ENCODE measurements at regions not wholly inside any gene's neighbourhood (a gene's known extent, or its start where the extent isn't known, plus 50 kb on each side); places are given as distances from the start of the nearest gene placed in this dataset.
A peak's percentile ranks its signal among the peaks of the same experiment; 100 is the strongest.
"Not testable (repeated sequence)": the region's sequence is repeated elsewhere in the genome, so short reads cannot be mapped to it uniquely, and the experiment has no call there.

GRCh38 chr10:64430690-64431323, 909.6 kb downstream of the REEP3 start:
- DNase-seq (ENCODE audit: low read depth): no peak

DNA sequence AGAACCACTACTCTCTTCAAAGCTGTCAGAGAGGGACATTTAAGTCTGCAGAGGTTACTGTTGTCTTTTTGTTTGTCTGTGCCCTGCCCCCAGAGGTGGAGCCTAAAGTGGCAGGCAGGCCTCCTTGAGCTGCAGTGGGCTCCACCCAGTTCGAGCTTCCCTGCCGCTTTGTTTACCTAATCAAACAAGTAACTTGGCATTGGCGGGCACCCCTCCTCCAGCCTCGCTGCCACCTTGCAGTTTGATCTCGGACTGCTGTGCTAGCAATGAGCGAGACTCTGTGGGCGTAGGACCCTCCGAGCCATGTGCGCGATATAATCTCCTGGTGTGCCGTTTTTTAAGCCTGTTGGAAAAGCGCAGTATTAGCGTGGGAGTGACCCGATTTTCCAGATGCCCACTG, 920.7 kb downstream of the REEP3 start:
- not testable (repeated sequence) for DNase-seq (ENCODE audit: low read depth)

DNA sequence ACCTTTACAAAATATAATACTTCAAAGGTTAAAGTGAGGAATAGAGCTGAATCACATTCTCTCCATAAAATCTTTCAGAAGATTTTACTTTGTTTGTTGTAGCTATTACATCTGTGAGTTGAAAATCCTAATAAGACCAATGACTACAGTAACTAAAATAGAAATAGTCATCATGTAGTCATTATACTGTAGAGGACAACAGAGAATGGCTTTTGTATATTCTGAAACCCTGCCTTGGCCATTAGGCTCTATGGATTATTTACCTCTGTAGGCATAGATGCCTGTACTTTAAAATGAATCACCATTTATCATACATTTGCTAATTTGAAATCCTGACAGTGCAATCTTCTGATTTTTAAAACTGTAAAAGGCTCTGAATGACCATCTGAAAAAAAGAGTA, 923.0 kb downstream of the REEP3 start:
- DNase-seq (ENCODE audit: low read depth): no peak

DNA sequence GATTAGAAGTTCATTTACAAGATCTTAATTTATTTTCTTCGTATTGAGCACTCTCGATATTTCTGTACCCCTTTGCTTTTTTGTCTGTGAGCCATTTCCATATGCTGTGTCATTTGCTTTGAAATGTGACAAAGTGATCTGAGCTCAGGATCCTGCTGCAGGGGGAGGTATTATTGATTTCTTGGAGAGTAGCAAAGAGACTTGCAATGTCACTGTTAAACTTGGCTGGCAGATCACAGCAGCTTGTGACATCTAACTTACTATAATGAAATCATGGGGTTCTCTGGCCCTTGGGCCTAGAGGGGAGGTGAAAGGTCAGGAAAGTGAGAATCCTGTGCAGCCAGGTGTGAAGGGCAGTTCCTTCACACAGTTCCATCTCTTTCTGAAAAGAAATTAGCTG, 923.4 kb downstream of the REEP3 start:
- DNase-seq (ENCODE audit: low read depth): no peak

DNA sequence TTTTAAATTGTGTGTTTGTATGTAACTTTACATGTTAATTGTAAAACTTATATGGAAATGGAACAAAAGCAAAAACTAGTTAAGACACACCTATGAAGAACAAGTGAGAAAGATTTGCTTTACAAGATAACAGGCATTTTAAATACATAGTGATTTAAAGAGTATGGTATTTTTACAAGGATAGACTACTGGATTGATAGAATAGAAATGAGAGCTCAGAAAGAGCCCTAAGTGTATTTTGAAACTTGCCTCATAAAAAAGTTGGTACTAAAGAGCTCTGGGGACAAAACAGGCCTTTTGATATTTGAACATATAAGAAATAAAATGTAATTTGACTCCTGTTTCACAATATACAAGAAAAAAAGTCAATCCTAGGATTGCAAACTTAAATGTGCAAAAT, 928.4 kb downstream of the REEP3 start:
- no peak for DNase-seq (ENCODE audit: low read depth)

- DNase-seq (ENCODE audit: low read depth): no peak
Observed at GRCh38 chr10:64450312-64450711, 929.1 kb downstream of the REEP3 start.

DNA sequence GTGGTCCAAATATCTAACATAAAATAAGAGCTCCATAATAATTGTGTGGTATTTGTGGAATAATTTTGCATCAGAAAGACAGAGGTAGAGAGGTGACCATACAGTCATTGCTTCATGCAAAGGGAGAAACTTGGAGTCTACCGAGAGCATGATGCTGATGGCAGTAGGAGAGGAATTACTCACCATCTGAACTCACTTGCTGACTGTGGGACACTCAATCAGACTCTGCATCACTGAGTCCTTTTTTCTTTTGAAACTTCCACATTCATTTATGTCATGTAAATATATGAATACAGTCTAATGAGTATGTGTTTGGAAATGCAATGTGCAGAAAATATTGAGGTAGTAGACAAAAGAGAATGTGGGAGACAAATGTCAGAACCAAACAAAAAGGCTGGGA, 933.8 kb downstream of the REEP3 start:
- DNase-seq (ENCODE audit: low read depth): no peak

- no peak for DNase-seq (ENCODE audit: low read depth)
Observed at GRCh38 chr10:64458306-64458705, 937.1 kb downstream of the REEP3 start.

DNA sequence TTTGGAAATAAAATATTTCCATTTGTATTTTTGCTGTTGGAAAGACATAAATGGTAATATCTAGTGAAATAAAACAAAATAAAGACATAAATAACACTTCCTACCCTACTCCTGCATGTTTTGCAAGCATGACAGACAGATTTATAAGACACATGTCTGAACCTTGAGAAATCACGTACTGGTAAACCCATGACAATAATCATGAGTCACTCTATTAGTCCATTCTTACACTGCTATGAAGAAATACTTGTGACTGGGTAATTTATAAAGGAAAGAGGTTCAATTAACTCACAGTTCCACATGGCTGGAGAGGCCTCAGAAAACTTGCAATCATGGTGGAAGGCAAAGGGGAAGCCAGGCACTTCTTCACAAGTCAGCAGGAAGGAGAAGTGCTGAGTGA, 942.2 kb downstream of the REEP3 start:
- no peak for DNase-seq (ENCODE audit: low read depth)

GRCh38 chr10:64465653-64466052, 944.5 kb downstream of the REEP3 start:
- no peak for DNase-seq (ENCODE audit: low read depth)

DNA sequence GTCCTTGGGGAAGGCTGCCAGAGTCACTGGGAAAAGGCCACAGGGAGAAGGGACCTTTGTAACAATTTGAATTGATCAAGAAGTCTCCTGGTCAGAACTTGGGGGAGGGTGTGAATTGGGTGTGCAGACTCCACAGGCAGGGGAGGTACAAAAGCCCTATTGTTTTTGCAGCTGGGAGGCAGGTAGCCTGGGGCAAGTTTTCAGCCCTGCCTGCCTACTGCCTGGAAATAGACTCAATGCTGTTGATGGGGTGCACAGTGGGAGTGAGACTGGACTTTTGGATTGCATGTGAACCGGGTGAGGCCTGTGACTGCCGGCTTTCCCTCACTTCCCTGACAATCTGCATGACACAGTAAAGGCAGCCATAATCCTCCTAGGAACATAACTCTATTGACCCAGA, 947.0 kb downstream of the REEP3 start:
- DNase-seq (ENCODE audit: low read depth): no peak

DNA sequence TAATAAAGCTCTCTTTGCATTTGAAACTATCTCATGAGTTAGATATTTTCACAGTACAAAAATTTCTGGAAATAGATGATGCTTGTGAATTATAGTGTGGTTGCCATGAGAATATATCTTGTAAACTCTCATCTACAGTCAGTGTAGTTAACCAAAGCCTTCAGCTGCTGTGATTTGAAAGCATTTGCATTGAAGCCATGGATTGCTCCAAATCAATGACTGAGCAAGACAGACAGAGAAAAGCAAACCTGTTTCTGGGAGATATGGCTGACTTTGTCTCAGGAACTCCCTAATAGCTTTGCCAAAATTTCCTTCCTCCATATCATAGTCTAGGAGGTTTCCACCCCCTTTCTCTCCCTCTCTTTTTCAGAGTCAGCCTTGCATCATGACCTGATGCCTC, 955.3 kb downstream of the REEP3 start:
- no peak for DNase-seq (ENCODE audit: low read depth)

DNA sequence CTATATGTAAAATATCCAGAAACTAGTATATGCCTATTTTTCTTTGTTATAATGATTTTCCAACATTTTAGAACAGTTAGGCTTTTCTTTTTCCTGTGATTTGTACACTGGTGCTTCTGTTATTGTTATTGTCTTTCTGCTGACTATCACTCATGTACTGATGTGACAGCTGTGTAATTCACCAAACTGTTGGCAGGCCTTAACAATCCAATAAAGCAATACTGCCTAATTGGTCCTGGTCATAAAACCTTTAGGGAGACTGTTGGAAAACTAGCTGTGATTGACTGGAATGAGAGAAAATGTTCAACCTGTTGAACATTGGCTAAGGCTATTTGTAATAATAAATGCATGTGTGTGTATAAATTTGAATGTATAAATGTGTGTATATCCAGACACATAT, 956.6 kb downstream of the REEP3 start:
- DNase-seq (ENCODE audit: low read depth): no peak

GRCh38 chr10:64484811-64485330, 963.7 kb downstream of the REEP3 start:
- no peak for DNase-seq (ENCODE audit: low read depth)

DNA sequence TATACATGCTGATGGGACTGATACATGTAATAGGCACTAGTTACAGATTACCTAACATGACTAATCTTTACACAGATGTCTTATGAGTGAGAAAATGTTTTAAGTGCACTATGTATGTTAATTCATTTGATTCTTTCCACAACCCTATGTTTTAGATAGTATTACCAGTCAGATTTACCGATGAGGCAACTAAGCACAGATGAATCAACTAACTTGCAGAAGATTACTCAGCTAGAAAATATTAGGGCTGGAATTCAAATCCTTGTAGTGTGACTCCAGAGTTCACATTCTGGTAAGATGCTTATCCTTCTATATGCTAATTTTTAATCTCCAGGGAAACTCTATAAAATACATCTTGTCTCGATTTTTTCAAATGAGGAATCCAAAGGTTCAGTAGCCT, 964.9 kb downstream of the REEP3 start:
- peak; percentile 30 for DNase-seq (ENCODE audit: low read depth)

GRCh38 chr10:64486901-64487300, 965.7 kb downstream of the REEP3 start:
- no peak for DNase-seq (ENCODE audit: low read depth)

GRCh38 chr10:64494901-64495300, 973.7 kb downstream of the REEP3 start:
- no peak for DNase-seq (ENCODE audit: low read depth)

DNA sequence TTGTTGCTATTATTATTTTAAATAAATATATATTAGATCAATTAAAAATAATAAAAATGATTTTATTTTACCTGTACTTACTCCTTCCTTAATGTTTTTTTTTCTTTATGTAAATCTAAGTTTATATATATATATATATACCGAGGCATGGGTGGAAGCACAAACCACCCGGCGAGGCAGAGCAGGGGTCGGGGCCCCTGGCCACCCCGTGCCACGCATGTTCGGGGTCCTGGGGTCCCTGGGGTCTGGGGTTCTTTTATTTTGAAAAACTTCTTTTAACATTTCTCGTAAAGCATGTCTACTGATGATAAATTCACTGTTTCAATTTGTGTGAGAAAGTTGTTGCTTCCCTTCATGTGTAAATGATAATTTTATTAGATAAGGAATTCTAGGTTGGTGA, 976.1 kb downstream of the REEP3 start:
- no peak for DNase-seq (ENCODE audit: low read depth)

- no peak for DNase-seq (ENCODE audit: low read depth)
Observed at GRCh38 chr10:64501807-64502206, 980.6 kb downstream of the REEP3 start.

DNA sequence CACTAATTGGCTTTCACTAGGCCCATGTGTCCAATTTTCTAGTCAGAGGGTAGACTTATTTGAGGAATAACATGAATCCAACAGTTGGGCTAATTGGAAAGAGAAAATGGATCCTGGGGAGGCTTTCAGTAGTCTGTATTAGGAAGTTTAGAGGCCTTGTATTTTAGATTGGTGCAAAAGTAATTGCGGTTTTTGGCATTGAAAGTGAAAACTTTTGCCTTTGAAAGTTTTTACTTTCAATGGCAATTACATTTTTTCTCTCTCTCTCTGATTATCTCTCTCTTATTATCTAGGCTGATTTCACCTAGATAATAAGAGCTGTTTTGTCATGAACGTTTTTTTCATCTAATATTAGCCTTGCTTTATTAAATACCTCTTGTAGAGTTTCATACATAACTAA, 981.7 kb downstream of the REEP3 start:
- no peak for DNase-seq (ENCODE audit: low read depth)

DNA sequence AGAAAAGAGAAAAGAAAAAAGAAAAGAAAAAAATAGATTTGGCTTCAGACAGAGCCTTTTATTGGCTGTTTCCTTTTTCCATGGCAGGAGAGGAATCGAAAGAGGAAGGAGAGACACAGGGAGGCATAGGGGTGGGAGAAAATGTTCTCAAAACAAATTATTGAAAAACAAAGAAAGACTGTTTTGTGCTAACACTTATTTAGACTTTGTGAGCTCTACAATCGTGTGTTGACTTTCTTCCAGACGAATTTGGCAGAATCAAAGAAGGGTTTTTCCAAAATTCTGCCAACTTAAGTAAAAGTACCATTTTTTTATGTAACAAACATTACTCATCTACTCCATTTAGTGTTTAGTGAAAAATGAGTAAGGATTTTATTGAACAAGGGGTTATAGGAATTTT, 982.2 kb downstream of the REEP3 start:
- no peak for DNase-seq (ENCODE audit: low read depth)

- DNase-seq (ENCODE audit: low read depth): no peak
Observed at GRCh38 chr10:64505501-64505900, 984.3 kb downstream of the REEP3 start.

DNA sequence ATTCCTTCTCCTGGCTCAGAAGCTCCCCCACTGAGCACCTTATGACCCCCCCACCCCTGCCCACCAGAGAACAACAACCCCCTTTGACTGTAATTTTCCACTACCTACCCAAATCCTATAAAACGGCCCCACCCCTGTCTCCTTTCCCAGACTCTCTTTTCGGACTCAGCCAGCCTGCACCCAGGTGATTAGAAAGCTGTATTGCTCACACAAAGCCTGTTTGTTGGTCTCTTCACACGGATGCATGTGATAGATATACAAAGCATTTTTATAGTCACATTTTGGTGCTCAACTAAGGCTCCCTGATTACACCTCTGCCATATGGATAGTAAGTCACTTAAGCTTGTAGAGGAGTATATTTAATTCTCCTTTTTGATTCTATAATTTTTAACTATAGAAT, 985.8 kb downstream of the REEP3 start:
- no peak for DNase-seq (ENCODE audit: low read depth)

- no peak for DNase-seq (ENCODE audit: low read depth)
Observed at GRCh38 chr10:64507651-64508028, 986.4 kb downstream of the REEP3 start.

All from fibroblast of the conjunctiva (primary cell).